GM18870 (cell line): ENCODE measurements at regions not wholly inside any gene's neighbourhood (a gene's known extent, or its start where the extent isn't known, plus 50 kb on each side); places are given as distances from the start of the nearest gene placed in this dataset.
"Not testable (repeated sequence)": the region's sequence is repeated elsewhere in the genome, so short reads cannot be mapped to it uniquely, and the experiment has no call there.

Source experiments
- ATAC-seq: cut with Tn5 transposase; IDR thresholded peaks from one replicate; pipeline ENCODE4 v1.9.1; 2021; ENCODE audit warnings: moderate library complexity; ENCODE audit not compliant: unreplicated experiment

GRCh38 chr6:96276305-96276704, 245.3 kb upstream of the UFL1 start:
- ATAC-seq, result no peak

DNA sequence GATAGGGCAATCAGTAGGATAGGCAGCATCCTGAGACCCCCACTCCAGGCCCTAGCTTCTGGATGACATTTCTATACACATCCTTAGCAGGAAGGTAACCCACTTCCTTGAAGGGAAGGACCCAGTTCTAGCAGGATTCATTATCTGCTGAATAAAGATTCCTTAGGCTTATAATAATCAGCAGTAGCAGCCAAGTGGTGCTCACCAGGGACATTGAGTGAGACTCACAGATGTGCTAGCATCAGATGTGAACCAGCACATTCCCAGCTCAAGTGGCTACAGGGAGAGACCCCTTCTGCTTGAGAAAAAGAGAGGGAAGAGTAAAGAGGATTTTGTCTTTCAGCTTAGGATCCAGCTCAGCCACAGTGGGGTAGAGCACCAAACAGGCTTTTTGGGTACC, 244.8 kb upstream of the UFL1 start:
- ATAC-seq, result no peak

- no peak for ATAC-seq
Measured at GRCh38 chr6:96279084-96279483, 242.5 kb upstream of the UFL1 start.

GRCh38 chr6:96286503-96286902, 235.1 kb upstream of the UFL1 start:
- ATAC-seq, result no peak

GRCh38 chr6:96299525-96299924, 222.1 kb upstream of the UFL1 start:
- ATAC-seq, result no peak

- ATAC-seq, result no peak
Measured at GRCh38 chr6:96301023-96301422, 220.6 kb upstream of the UFL1 start.

DNA sequence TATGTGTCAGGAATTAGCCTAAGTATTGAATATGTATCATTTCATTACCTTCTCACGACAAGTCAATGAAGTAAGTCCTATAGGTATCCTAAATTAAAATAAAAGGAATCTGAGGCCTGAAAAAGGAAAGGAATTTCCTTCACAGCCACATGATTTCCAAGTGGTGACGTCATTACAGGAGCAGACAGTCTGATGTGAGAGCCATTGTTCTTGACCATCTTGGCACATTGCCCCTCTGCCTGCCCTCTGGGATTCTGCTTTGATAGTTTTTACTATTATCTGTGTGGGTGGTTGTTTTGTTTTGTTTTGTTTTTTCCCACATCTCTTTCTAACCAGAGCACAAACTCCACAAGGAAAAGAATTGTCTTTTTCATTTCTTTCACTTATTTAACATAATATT, 219.8 kb upstream of the UFL1 start:
- ATAC-seq, result no peak

DNA sequence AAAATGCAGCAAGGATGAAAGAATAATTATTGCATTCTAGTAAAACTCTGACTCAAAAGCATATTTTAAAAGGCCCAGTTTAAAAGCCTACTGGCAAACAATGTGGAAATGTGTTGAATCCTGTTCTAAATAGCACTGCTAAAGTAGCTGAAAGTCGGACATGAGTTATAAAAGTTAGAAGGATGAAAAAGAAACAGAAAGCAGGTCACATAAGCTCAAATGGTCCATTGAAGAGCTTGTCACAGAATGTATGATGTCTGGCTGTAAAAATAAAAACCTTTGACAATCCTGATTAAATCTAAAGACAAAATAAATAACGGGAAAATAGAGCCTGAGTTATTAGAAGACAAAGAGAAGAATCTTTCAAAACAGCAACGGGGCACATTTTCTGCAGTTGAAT, 218.6 kb upstream of the UFL1 start:
- ATAC-seq, result no peak

DNA sequence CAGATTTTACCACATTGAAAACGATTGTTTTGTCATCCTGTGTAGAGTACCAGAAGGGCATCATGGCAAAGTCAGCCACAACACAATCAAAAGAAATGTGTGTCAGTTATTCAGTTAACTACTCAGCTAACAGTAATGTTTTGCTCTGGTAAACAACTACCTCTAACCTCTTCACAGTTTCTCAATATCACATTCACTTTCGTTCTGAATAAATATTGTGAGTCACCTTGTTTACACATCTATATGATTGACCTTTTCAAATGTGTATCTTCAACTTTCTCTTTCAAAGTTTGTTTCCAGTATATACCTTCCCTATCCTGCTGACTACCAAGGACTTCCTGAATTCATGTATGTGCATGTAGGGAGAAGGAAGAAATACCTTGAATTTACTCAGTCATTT, 216.6 kb upstream of the UFL1 start:
- ATAC-seq, result peak; percentile 99

GRCh38 chr6:96330884-96331283, 190.7 kb upstream of the UFL1 start:
- ATAC-seq, result no peak

DNA sequence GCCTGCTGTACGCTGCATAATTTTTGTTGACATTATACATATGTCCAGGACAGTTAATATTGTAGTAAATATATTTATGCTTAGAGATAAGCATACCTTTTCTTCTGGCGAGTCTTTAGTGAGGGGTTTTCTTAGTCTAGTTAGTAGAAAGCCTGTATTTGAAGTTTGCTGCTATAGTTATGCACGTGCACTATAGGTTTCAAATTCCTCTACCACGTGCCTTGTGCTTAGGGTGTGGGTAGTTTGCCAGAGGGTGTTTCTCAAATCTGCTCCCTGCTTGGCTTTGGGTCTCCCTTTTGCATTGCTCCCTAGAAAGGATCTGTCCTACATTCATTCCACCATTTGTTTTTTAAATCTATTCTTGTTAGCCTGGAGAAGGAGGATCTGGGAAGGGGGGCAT, 181.4 kb upstream of the UFL1 start:
- no peak for ATAC-seq

DNA sequence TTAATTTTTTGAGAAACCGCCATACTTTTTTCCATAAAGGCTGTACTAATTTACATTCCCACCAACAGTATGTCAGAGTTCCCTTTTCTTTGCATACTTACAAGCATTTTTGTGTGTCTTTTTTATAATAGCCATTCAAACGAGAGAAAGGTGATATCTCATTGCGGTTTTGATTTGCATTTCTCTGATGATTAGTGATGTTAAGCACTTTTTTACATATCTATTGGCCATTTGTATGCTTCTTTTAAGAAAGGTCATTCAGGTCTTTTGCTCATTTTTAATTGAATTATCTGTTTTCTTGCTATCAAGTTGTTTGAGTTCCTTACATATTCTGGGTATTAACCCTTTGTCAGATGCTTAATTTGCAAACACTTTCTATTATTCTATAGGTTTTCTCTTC, 176.1 kb upstream of the UFL1 start:
- ATAC-seq, result no peak

DNA sequence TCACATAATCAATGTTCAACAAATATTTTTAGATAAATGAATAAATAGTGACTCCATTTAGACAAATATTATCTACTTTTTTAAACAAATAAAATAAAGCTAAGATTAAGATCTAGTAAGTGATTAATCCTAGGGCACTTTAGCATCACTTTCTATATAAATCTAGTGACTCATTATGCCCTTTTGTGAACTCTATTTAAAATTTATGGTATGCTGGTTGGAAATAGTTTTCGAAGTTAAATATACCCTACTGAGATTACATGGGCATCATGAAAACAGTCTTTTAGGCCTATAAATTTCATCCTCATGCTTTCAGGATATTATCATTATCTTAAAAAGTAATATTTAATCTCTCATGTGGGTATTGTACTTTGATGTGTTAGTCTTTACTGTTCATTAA, 140.4 kb upstream of the UFL1 start:
- no peak for ATAC-seq

GRCh38 chr6:96391776-96392360, 129.7 kb upstream of the UFL1 start:
- ATAC-seq, result peak; percentile 64

- ATAC-seq, result no peak
Measured at GRCh38 chr6:96394727-96395126, 126.9 kb upstream of the UFL1 start.

DNA sequence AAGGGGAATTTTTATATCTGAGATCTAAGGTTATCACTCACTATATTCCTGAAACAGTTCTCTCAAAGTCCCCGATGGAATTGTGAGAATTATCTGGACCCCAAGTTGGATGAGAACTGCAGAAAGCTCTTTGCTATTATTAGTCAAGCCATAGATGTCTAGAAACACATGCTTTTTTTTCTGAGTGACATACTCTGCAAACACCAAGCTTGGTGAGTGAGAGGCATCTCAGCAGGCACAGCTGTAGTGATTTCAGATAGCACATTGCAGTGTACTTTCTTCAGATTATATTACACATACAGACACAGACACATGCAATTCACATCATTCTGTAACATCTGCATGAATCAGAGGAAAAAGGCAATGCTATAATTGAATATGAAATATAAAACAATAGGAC, 111.1 kb upstream of the UFL1 start:
- ATAC-seq, result no peak

- ATAC-seq, result no peak
Measured at GRCh38 chr6:96420294-96420693, 101.3 kb upstream of the UFL1 start.

DNA sequence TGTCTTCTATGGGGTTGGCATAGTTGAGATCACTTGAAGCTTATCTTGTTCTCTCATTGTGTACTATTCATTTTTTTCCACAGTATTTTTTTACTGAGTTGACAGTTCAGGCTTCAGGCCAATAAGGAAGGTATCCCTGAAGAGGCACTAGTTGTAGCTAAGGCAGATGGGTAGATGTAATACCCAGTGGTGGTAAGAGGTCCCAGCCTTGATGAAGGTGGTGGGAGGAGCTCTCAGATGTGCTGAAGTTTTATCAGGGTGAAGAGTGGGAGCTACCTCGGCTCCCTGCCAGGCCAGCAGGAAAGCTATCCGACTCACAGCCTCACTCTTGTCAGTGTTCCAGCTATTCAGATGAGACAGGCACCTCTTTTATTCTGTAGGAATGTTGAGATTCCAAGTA, 87.7 kb upstream of the UFL1 start:
- no peak for ATAC-seq

GRCh38 chr6:96436398-96436797, 85.2 kb upstream of the UFL1 start:
- ATAC-seq, result no peak

DNA sequence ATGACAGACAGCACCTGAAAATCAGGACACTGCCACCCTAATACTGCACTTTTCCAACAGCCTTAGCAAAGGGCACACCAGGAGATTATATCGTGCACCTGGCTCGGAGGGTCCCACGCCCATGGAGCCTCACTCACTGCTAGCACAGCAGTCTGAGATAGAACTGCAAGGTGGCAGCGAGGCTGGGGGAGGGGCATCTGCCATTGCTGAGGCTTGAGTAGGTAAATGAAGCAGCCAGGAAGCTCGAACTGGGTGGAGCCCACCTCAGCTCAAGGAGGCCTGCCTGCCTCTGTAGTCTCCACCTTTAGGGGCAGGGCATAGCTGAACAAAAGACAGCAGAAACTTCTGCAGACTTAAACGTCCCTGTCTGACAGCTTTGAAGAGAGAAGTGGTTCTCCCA, 84.4 kb upstream of the UFL1 start:
- not testable (repeated sequence) for ATAC-seq

GRCh38 chr6:96450082-96450769, 71.4 kb upstream of the UFL1 start:
- ATAC-seq, result no peak

DNA sequence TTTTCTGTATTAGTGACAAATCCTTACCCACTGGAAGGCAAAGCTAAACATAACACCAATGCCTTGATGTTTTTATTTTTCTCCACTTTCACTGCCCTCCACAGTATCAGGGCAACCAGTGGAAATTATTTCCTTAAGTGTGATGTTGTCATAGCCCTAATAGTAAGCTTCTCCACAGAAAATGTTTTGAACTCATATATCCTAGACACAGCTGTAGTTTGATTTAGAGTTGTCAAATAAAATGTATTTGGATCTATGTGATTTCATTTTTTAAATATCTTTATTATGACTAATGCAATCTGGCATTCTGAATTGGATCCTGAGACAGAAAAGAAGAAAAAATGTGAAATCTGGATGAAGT, 70.9 kb upstream of the UFL1 start:
- no peak for ATAC-seq

- no peak for ATAC-seq
Measured at GRCh38 chr6:96458771-96459170, 62.8 kb upstream of the UFL1 start.
